Pulmonary artery endothelial cell (primary cell): ENCODE measurements at regions not wholly inside any gene's neighbourhood (a gene's known extent, or its start where the extent isn't known, plus 50 kb on each side); places are given as distances from the start of the nearest gene placed in this dataset.
A peak's percentile ranks its signal among the peaks of the same experiment; 100 is the strongest.
"Not testable (repeated sequence)": the region's sequence is repeated elsewhere in the genome, so short reads cannot be mapped to it uniquely, and the experiment has no call there.

ENCODE experiments used
- DNase-seq: peaks from one replicate; pipeline ENCODE4 v3.0.0-alpha.2; 2011; ENCODE audit warnings: low read depth, low spot score

DNA sequence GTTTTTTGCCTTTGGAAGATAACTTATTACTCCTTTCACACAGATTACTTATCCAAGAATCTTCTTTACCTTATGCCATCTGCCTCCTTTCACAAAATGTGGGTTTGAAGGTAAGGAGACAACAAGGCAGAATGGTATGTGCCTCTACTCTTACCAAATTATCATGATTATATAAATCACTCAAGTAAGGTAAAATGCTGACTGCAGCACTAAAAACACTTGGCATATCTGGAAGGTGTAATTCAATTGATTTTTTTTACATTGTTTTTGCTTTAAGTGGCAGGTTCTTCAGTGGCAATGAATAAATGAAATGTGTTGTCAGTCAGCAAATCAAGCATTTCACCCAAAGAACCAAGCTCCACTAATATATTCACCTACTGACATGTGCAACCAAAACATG lies 346.1 kb downstream of the OMA1 start:
- DNase-seq = no peak

DNA sequence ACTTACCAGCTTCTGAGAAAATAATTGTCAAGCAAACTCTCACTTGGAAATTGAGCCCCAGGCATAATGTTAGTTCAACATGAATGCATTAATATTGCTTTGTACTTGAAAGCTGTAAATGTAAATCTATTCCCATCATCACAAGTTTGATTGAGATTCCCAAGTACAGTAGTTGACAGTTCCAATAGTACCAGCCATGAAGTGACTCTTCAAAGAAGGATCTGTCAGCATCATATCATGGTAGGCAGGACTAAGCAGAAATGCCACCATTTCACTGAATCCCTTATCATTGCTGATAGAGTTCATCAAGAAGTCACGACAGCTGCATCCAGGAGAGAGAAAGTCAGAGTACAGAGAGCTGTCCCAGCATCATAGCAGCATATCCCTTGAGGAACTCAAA lies 348.7 kb downstream of the OMA1 start:
- no peak for DNase-seq

DNA sequence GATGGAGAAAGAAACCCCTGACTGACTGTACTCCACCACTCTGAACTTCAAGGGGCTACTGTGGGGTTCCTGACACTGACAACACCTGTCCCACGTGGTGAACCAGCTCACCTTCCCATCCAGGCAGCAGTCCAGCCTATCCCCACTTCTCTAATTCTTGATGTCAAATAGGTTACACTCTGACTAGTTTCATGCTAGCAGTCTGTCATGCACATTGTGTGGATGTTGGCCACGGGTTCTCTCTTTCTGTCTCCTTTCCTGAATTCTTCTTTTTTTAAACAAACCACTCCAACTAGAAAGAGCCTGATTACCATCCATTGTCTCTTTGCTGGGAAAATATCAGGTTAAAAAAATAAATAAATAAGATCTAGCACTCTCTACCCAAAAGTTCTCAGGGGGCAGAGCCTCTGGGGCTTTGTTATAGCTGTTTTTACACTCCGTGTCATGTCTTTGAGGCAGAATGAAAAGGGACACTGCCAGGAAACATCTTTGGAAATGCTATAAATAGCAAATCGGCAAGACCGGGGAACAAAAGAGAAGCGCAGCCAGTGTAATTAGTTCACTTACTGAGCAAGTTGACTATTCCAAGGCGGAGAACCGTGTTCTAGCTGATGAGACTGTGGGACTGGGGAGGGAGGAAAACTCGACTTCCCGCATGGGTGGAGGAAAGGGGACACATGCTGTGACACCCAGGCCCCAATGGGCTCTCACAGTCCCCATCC lies 356.1 kb downstream of the OMA1 start:
- no peak for DNase-seq

DNA sequence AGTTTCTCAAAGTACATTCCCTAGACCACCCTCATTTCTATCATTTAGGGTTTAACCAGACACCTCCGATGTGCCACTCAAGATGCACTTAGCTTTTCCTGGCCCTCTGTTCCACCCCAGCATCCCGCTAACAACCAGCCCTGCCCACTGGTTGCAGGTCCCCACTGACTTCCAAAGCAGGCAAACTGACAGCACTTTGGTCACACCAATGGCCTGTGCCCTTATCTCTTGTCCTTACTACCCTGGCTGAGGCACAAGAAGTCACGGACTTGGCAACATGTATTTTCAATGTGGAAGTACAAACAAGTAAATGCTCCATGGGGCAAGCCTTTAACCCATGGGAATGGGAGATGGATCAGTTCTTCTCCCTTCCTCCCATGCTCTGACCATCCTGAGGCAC lies 357.1 kb downstream of the OMA1 start:
- DNase-seq = no peak

DNA sequence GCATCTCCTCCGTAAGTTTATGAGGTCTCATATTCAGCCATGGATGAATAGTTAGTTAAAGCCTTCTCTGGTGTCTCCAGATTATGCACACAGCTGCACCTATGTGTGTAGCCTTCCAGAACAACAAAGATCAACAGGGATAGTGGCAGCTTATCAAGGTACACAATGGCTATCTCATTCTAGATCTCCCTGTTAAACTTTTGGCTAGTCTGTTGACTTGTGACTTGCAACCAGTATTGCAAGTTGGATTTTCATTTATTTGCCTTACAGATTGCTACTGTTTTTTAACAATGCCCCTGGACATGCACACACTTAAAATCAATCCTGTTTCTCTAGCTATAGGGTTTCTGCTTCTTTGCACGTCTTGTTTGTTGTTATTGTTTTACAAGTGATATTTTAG lies 363.2 kb downstream of the OMA1 start:
- no peak for DNase-seq

DNA sequence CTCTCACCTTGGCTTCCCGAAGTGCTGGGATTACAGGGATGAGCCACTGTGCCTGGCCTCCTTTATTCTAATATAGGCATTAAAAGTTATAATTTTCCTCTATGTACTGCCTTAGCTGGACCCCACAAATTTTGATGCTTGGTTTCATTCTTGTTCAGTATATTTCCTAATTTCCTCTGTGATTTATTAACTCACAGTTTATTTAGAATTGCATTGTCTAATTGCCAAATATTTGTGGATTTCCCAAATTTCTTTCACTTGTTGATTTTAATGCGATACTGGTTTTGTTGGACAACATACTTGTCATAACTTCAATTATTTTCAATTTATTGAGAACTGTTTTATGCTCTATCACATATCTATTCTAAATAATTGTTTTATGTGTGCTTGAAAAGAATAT lies 366.0 kb downstream of the OMA1 start:
- no peak for DNase-seq

DNA sequence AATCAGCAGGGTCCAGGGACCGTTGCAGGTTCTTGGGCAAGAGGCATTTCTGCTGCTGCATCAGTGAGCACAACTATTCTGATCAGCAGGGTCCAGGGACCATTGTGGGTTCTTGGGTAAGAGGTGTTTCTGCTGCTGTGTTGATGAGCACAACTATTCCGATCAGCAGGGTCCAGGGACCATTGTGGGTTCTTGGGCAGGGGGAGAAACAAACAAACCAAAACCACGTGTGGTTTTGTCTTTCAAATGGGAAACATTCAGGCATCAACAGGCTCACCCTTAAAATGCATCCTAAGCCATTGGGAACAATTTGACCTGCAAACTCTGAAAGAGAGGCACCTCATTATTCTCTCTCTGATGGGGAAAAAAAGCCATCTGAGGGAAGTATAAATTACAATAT lies 377.4 kb downstream of the OMA1 start:
- not testable (repeated sequence) for DNase-seq

DNA sequence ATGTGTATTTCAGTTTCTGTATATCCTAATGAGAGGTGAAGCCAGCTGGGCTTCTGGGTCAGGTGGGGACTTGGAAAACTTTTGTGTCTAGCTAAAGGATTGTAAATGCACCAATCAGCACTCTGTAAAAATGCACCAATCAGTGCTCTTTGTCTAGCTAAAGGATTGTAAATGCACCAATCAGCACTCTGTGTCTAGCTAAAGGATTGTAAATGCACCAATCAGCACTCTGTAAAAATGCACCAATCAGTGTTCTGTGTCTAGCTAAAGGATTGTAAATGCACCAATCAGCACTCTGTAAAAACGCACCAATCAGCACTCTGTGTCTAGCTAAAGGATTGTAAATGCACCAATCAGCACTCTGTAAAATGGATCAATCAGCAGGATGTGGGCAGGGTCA lies 379.4 kb downstream of the OMA1 start:
- not testable (repeated sequence) for DNase-seq

DNA sequence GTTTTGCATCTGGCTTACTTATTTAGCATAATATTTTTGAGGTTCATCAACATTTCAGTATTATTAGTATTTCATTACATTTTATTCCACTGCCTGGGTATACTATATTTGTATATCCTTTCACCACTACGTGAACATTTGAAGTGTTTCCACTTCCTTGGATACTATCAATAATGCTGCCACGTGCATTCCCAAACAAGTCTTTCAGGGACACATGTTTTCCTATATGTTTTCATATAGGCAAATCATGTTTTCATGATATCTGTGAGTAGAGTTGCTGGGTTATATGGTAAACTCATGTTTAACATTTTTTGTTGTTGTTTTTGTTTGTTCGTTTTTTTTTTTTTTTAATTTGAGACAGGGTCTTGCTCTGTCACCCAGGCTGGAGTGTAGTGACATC lies 380.1 kb downstream of the OMA1 start:
- no peak for DNase-seq

DNA sequence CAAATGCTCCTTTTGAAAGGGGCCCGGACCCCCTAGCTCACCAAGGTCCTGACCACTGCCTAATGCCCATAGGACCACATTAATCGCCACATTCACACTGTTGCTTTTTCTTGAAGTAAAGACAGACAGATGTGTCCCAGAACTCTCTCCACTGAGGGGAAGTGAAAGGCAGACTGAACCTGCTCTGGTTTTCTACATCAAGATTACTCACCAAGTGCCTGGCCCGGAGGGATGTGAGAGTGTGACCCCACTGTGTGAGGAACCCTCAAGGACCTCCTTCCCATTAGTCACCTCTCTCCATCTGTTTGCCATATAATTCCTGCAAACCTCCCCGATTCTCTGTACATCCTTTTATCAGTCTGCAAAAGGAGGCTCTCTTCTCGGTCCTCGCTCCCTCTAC lies 381.5 kb downstream of the OMA1 start:
- no peak for DNase-seq

DNA sequence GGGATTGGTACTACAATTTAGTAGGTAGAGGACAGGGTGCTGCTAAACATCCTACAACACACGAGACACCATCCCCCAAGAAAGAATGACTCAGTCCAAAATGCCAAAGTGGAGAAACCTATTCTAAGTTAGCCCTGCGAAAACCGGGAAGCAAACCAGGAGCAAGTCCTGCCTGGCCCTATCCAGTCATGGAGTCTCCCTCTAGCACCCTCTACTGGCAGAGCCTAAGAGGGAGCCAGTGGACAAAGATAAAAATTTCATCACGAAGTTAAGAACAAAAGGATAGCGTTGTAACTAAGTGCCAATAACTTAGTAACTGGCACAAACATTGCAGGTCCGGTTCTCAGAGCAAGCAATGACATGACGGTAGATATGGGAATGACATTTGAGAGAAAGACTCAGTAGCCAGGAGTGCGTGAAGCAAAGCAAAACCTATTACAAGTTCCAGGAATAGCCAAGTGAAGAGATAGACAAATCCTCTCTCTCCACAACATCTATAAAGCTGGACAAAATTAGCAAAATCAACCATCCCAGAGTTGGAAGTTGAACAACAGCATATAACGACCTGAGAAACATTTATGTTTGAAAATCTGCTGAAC lies 383.5 kb downstream of the OMA1 start:
- peak; percentile 10 for DNase-seq

DNA sequence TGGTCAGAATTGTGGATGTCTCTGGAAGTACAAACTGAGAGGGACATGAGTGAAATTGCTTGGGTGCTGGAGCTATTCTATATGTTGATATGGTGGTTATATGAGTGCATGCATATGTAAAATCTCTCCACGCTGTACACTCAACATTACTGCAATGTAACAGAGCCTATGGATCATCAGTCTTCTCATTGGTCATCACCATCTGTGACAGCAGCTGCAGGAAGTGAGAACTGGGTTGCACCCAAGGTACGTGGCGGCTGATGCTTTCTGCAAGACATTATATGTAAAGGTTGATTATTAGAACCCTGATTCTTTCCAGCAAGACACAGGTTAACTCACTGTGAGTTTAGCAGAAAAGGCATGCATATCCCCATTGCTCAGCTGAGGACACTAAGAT lies 387.1 kb downstream of the OMA1 start:
- no peak for DNase-seq

DNA sequence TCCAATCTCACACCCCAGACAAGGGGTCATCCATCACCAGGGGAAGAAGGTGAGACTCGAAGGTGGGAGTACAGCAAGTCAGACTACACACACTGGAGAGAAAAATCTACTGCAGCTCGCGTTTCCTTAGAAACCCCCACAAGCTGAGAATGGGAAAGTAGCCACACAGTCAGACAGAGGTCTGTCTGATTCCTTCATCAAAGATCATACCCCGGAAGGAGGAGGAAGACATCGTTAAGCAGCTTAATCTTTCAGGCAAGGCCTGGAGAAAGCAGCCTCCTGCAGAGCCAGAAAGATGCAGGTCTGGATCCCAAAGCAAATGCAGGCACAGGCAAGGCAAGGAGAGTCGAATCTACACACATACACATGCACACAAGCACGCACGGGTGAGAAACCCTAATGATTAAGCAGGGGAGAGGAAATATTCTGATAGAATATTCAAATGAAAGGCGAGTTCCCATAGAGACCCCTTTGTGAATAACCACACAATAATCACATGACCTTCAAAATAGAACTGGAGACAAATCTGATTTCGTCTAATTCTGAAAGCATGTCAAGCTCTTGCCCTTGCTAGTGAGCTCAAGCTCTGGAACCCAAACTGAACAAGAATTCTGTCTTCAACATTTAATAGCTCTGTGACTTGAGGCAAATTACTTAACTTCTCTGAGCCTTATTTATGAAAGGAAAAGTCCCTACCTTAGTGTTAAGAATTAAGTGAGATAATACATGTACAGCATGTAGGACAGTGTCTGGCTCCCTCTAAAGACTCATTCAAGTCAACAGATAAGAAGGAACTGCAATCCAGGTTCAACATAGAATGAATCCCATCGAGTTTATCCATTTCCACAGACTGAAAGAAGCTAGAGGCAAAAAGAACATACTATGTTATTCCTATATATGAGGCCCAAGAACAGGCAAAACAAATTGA lies 387.8 kb downstream of the OMA1 start:
- DNase-seq = no peak

DNA sequence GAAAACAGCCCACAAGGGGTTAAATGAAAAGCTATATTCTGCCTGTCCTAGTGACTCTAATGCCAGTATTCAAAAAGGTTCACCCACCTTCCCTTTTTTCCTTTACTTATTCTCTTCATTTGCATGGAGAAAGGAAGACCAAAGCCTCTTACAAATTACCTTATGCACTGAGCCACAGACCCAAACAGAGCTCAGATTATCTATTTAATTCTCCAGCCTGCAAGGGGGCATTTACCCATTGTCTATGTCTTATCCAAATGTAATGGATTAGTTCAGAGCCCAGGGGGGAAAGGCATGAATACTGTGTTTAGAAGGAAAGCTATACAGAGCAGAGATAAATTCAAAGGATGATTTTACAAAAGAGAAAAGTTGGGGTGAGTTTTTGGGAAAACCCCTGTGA lies 388.5 kb downstream of the OMA1 start:
- no peak for DNase-seq

DNA sequence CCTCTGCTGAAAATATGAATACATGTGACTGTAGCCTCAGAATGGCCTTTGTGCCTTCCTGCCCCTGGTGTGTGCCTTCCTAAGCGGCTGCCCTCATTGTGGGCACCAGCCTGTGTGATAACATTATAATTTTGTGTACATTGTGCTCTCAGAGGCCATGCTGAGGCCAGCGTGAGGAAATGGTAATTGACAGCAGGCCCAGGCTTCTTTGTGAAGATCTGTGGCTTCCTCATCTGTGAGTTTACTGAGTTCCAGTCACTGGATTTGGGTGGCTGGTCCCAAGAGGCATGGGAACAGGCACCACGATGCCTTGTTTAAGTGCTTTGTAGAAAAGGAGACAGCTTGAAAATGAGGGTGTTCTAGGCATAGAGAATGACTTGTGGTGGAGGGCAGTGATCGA lies 389.3 kb downstream of the OMA1 start:
- no peak for DNase-seq

DNA sequence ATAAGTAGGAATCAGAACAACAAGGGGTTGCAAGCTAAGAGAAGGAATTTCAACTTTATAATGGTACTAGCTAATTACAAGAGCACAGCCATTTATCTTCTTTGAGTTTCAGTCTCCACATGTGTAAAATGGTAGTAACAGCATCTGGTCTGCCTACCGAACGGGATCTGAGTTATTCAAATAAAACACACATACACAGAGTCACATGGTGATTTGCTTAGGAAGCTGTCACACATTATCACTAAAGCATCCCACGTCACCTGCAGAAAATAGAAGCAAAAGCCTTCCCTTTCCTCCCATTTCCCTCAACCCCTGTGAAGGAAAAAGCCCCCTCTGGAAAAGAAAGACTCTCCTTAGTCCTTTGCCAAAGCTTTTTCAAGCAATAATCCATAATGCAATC lies 389.7 kb downstream of the OMA1 start:
- no peak for DNase-seq

DNA sequence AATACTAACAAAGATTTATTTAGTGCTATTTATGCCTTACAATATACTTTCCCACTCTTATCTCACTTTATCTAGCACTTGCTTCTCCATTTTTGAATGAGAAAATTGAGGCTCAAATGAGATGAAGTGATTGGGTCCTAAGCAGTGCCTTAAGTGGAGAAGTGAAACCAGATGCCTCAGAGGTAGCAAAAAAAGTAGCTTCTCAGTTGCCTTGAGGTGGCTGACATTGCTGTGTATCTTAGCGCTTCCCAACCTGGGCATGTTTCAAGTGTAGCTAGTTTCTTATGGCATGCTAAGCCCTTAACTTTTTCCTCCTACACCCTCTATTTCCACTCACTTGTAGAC lies 390.4 kb downstream of the OMA1 start:
- DNase-seq = no peak

DNA sequence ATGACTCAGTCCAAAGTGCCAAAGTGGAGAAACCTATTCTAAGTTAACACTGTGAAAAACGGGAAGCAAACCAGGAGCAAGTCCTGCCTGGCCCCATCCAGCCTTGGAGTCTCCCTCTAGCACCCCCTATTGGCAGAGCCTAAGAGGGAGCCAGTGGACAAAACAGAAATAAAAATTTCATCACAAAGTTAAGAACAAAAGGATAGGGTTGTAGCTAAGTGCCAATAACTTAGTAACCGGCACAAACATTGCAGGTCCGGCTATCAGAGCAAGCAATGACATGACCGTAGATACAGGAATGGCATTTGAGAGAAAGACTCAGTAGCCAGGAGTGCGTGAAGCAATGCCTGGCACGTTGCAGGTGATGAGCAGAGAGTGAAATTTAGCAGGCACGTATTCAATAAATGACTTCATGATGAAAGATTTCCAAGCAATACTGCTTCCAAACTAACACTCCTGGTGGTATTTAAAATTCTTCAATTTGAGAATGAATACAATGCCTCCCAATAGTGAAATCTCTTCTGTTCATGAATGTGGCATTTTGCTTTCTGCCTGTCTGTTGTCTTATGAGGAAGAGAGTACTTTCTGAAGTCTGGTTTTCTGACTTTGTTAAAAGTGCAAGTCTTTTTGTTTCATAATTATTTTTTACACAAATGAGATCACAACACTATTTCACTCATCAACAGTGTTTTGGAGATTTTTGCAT lies 391.0 kb downstream of the OMA1 start:
- no peak for DNase-seq

DNA sequence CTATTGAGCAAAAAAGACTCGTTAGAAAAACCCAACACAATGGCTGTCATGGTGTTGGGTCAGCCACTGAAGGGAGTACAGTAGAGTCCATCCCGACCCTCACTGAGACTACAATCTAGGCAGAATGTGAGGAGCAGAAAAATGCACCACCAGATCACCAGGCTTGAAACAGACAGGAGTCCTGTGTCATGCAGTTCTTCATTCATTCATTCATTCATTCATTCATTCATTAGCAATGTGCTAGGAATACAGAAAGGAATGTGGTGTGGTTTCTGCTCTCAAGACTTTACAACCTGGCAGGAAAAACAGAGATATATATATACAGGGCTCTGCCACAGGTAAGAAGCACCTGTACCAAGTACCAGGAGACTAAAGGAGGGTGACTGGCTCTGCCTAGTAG lies 392.3 kb downstream of the OMA1 start:
- no peak for DNase-seq

DNA sequence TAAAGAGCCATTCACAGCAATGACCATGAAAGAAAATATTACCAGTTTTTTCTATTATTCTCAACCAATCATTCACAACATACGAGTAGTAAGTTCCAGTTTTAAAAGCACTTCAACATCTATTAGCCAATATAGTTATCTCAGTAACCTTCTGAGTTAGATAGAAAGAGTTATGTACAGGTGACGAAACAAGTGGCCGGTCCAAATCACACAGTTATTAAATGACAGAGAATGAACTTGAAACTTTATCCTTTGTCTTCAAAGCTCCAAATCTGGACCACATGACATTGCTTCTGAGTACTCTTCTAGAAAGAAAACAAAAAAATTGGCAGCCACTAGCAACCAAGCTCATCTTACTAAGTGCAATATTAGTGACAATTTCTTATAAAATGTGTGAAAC lies 393.8 kb downstream of the OMA1 start:
- no peak for DNase-seq

DNA sequence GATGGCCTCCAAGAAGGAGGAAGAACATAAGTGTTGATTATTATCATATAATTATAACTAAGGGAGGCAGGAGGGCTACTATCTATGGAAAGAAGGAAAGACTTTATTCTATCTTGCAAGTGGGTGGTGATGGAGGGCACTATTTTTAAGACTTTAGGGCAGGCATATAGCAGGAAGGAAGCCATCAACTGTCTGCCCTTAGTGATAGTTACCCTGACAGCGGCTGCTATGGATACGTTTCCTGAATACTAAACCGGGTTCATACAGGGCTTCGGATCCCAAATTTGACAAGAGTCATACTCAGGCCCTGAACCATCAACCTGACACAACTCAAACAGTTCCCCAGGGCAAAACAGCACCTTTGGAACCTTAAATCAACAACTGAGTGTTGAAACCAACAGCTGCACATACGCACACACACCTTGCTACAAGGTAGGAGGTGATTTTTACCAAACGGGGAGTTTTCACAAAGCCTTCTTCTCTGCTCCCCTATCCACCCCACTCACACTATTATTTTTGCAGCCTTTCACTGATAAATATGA lies 397.2 kb downstream of the OMA1 start:
- no peak for DNase-seq
